DMS79 treated with DMSO at 0.1 percent for 48 hours (cell line): ENCODE measurements at regions not wholly inside any gene's neighbourhood (a gene's known extent, or its start where the extent isn't known, plus 50 kb on each side); places are given as distances from the start of the nearest gene placed in this dataset.
A peak's percentile ranks its signal among the peaks of the same experiment; 100 is the strongest.

Source experiments
- DNase-seq: peaks from one replicate; lab custom pipeline; 2025; lab: John Stamatoyannopoulos, UW

DNA sequence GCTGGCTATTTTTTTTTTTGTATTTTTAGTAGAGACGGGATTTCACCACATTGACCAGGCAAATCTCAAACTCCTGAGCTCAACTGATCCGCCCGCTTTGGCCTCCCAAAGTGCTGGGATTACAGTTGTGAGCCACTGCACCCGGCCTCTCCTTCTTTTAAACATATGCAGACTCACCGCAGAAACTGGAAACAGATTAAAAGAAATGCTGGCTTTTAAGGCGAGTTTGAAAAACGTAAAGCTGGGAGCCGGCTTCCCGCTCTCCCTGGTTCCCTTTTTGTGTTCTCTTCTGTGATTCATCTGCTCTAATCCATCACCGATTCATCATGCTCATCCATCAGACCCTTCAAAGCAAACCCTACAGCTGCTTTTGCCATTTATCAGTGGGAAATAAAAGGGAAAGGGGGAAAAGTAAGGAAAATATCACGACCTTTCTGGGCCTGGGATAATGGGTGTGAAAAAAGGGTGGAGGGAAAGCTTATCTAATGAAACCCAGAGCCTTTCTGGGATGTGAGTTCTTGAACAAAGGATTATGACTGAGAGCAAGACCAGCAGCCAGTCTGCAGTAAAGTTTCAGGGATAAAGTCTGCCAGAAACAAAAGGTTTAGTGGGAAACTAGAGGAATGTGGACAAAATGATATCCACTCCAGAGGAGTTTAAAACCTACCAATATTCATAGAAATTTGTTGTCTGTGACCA lies 92.3 kb upstream of the LRIG1 start:
- no peak for DNase-seq

DNA sequence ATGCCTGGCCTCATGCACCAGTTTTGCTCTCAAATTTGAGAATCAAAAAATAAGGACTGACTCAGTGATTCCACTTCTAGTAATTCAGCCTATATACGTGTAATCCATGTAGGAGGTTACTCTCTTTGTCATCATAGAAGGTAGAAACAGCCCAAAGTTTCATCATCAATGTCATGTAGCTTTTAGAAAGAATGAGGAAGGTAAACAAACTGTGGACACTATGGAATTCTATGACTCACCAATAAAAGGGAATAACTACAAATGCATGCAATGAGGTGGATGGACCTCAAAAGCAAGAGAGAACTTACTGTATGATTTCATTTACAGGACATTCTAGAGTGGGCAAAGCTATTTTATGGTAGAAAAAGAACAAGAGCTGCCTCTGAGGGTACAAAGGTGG lies 93.2 kb upstream of the LRIG1 start:
- no peak for DNase-seq

DNA sequence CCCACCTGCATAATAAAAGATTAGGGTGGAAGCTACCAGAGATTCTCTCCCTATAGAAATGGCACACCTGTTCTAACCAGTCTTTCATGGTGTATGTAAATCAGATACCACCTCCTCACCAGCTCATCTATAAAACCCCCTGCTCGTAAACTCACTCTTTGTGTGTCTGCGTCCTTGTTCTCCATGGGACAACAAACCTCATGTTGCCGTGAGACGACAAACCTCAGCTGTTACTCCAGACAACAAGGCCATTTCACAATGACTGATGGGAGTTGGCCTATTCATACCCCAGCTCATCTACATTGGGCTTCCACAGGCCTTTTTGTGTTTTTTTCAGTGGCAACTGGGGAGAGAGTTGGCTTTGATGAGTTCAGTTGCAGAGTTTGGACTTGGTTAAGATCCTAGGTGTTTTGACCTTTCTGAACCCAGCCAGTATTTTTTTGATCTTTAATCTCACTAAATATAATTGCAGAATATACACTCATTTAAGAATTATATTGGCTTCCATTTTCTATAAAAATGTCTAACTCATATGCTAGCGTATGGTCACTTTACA lies 96.6 kb upstream of the LRIG1 start:
- DNase-seq: no peak

DNA sequence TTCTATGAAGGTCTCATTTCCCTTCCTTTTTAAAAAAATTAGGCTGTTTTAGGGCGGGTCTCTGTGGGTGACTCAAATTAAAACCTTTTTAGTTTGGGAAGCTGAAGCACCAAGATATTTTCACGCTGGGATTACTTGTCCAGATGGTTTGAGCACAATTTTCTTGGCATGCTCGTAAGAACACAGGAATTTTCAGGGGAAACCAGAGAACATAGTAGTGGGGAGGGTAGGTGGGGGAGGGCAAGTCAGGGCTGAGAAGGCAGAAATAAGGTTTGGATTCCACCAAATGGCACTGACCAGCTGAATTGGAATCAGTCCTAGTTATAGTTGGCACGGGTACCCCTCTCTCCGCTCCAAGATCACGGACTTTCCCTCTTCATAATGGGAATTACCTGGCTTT lies 97.3 kb upstream of the LRIG1 start:
- DNase-seq: no peak

DNA sequence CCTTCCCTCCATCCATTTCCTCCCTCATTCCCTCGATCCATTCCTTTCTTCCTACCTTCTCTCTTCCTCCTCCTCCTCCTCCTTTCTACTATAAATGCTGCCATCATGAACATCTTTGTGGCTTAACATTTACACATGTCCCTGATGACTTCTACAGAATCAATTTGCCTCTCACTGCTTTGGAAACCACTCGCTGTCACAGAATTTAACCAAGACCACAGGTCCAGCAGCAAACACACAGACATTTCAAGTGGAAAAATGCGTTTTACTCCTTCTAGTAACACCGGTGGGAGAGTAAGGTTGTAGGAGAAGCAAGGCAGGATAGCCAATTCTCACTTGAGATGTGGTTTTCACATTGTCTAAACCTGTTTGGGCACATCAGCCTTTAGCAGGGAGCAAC lies 101.4 kb upstream of the LRIG1 start:
- DNase-seq: no peak

DNA sequence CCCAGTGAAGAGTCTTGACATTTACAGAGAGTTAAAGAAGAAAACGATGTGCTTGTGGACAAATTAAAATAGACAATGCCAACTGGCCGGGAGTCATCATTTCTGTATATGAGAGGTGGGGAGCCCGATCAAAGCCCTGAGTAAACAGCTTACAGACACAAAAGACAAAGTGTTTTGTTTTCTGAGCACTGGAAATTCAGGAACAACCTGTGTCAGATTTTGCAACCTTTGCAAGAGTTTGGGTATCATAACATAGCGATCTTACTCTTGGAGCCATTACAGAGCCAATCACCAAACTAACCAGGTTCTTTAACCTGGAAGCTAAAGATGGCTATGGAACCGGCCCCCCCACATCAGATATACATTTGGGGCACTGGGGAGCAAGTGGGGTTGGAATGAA lies 101.9 kb upstream of the LRIG1 start:
- no peak for DNase-seq

DNA sequence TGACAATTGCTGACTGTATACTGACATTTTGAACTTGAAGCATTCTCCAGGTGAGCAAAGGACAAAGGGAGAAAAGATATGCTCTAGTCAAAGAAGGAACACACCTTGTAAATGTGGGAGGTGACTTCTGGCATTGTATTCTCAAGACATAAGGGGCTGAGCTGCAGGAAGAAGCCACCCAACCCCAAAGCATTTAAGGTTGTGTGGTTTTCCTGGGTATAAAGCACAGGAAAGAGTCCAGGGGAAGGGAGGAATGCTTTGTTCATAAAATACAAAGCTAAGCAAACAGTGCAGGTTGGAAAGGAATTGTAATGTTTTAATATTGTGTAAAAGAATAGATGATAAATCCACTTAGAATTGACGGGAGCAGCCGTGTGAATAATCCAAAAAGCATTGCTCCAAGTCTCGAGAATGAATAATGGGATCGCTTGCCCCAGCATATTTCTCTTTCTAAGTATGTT lies 102.4 kb upstream of the LRIG1 start:
- no peak for DNase-seq

DNA sequence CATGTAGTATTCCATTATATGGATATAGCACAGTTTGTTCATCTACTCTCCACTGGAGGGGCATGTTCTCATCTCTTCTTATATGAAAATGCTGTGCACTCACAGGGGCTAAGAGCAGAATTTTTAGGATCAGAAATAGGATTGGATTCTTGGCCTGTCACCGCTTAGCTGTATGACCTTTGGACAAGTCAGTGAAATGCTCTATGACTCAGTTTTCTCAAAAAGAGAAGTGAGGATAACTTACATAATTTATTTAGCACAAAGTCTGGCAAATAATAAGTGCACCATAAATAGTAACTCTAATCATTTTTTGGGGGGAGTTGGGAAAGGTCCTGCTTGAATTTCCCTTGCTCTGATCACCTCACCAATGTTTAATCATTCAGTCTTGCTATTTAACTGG lies 103.7 kb upstream of the LRIG1 start:
- no peak for DNase-seq

DNA sequence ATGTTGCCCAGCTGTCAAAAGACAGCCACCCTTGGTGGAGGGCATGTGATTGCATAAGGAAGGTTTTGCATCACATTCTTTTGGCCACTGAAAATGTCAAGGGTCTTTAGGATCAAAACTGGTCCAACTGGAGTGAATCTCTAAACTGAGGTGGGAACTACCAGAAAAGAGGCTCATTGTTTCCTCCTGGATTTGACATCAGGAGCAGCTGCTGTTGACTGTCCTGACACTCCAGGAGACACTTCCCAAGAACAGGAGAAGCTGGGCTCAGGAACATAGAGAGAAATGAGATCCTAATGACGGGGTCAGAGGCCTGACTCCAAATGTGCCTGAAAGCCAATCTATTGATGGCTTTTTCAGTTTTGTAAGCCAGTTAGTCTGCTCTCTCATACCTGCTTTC lies 105.3 kb upstream of the LRIG1 start:
- DNase-seq: no peak

DNA sequence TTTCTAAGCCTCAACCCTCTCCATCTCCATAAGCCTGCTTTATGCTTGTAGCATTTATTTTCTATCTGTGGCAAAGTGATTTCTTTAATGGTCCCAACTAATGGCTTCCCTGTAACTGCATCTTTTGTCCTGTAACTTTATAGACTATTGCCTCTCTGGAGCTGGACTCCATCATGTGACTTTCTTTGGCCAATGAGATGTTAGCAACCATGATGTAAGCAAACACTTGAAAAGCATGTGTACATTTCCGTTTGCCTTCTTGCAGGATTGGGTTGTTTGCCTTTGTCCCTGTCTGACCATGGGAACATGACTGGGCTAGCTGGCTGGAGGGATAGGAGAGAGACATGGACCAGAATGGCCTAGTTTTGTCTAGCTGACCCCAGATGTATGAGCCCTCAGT lies 106.0 kb upstream of the LRIG1 start:
- no peak for DNase-seq

DNA sequence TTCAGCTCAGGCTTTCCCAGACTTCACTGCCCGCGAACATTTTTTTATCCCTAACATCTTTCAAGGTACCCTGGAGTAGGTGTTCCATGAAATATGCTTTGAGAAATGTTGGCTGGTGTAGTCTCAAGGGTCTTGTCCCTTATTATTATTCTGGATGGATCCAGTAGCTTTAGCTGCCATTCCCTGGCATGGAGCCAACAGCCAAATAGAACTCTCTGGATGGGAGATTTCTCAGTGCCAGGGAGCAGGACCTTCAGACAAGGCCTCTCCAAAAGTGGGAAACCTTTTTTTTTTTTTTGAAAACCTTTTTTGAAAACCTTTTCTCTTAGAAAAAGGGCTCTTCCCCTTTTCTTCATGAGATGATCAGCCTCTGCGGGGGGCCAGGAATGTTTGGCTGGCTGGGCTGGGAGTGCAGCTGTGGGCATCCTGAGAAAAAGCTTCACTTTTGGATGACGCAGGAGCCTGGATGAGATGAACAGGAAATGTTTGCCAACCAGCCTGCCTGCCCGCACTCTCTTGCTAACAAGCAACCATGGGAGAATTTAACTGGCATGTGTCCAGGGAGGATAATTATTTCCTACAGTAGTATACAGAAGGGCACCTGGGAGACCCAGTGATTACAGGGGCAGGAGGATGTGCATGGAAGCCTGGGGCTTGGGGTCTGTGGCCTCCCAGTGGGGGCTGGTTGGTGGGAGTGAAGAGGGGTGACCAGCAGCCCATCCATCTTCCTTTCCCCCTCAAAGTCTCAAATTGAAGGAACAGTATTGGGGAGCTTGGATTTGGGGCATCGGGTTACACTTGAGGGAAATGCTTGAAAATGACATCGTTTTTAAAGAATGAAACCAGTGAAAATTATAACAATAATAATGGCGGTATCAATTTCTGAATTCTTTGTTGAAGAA lies 109.1 kb upstream of the LRIG1 start:
- peak; percentile 29 for DNase-seq

DNA sequence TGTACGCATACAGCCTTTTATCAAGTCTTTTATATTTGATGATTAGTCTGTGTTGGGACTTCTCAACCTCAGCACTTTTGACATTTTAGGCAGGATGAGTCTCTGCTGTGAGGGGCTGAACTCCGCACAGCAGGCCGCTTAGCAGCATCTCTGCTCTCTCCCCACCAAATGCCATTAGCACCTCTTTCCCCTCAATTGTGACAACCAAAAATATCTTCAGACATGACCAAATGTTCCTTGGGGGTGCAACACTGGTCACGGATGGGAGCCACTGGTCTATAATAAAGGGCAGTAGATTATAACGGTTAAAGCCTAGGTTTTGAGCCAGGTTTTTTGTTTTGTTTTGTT lies 109.7 kb upstream of the LRIG1 start:
- no peak for DNase-seq

DNA sequence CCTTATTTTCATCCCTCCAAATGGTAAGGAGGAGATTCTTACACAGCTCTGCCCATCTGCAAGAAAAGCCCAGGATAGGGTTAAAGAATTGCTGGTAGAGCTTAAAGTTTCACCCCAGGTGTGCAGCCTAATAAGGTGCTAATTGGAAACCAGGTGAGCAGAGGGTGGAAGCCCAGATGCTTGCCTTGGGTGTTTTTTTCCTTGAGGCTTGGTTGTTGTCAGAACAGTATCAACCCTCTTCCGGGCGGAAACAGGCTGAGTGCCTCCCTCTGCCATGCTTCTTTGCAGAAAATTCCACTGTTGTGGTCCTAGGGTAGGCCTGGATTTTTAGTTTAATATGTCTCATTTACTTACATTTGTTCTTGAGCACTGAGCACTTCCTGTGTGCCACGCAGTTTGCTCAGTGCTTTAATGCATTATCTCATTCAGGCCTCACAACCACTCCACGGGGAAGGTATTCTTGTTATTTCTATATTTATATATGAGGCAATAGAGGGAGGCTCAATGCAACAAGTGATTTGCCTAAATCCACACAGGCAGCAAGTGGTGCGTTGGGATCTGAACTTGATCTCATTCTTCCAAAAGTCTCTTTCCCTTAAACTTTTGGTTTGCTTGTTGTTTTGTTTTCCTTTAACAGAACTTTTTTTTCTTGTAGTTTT lies 115.0 kb upstream of the LRIG1 start:
- DNase-seq: no peak

DNA sequence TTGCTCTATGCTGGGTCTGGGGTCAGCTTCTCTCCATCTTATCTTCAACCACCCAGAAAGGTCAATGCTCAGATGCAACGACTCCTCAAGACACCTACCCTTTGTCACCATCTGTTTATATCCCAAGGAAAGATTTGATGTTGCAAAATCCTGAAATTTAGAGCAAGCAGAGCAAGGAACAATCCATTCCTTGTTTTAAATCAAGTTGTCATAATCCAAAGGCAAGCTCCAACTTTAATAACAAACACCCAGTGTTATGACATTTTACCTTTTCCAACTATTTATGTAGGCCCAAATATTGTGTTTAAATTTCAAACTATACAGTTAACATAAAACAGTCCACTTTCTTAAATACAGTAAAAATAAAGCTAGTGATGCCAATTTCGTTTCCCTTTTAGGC lies 116.5 kb upstream of the LRIG1 start:
- no peak for DNase-seq

DNA sequence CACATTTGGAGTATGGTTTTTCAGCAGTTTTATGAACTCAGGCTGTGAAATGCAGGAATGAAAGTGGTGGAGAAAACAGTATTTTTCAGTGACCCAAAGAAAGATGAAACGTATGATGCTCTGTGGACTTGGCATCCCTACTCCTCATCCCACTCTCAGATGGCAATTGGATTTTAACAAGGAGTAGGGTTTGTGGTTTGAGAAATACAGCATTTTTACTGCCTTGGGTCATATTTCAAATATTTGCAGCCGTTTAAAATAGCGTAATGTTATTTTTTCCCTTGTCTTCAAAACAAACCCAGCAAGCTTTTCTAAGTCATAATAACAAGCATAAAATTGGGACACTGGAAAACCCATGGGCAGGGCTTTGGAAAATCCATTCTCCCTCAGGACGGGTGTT lies 117.2 kb upstream of the LRIG1 start:
- no peak for DNase-seq

DNA sequence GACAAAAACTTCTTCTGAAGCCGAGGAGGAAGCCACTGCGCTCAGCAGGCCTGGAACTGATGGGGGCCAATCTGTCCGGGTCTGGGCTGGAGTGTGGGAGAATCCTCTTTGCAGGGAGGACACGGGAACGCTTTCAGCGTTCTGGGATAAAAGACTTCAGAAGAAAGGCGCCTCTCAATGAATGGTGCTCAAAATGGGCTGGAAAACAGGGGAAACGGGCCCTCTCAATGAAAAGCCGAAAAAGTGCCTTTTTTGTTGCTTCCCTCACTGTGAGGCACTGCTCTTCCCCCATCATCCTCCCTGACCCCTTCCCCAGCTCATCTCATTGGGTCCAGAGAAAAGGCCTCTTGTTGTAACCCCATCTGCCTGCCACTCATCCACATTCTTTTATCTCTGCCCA lies 119.5 kb upstream of the LRIG1 start:
- DNase-seq: no peak

DNA sequence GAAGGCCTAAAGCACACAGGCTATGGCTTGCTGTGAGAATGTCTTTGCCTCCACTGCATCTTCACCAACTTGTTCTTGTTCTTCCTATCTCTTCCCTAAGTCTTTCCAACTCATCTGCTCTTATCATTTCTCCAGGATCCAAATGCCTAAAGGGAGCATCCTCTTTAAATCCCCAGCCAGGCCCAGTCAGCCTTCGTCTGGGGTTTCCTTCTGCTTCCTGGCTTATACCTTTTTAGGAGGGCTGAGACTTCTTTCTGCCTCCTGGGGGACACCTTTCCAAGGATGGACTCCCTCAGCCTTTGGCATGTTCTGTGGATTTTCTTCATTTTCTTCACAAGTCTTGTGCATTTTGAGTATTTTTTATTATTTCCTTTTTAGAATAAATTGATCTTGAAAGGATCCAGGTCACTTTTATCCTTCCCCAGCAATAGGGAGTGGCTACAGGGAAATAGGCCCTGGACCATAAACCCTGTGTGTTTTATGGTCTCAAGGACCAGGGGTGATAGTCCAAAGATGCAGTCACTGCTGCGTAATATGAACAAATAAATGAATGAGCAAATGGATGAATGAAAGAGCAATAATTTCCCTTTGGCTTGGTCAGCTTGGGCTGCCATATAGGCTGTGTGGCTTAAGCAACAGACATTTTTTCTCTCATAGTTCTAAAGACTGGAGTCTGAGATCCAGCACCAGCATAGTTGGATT lies 122.1 kb upstream of the LRIG1 start:
- no peak for DNase-seq

DNA sequence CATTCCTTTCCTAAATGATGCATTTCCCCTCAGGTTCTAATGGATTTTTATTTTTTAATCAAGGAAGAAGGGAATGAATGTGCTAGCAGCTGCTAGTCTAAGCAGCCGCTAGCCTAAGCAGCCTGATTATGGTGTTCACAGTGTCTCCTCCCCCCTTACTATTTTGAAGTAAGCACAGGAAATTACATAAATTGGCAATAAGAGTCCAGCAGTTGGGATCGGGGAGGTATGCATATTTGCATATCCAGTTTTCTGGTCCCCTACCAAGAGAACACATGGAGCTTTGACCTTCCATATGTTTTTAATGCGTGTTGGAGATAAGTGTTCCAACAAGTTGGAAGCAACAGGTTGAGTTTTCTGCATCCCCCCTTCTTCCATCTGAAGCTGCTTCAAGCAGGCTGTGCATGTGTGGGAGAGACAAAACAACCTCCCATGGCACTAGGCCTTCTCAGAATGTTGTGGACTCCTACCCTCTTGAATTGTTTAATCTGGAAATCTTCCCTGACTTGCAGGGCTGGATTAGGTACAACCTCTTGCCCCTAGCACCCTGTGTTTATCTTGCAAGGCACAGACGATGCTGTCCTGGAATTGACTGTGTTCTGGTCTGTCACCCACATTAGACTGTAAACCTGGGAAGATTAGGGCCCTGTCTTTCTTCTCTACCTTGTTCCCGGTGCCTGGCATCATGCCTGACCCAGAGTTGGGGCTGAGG lies 124.8 kb upstream of the LRIG1 start:
- no peak for DNase-seq

DNA sequence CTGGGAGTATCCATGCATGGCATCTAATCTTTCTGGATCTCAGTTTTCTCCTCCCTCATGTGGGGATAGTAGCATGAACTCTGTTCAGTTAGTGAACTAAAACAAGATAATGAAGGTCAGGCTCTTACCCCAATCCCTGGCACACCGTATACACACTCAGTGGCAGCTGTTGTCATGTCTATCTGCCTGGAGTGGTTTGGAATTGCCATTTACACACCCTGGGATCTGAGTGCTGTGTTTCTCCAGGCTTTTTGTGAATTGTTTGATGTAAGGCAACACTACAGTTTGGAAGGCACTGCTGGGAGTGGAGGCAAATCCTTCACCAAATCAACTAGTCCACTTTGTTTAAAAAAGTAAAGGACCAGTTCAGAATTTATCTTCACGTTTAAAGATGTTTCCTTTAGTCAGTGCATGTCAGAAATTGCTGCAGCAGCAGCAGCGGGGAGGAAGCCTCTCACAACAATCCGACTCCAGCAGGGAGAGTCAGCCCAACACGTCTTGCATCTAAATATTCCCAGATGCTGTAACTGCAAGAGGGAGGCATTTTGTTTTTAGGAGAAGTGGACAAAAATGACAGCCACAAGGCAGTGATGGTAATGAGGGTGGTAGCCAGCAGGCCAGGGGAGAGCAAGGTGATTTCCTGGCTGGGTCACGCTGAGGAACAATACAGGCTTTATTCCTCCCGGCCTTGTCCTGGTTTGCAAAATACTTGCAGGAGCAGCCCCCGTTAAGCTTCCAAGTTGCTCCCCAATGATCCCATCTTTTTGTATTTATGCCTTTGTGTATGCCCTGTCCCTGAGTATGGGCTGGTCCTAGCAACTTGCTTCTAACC lies 128.5 kb upstream of the LRIG1 start:
- no peak for DNase-seq

DNA sequence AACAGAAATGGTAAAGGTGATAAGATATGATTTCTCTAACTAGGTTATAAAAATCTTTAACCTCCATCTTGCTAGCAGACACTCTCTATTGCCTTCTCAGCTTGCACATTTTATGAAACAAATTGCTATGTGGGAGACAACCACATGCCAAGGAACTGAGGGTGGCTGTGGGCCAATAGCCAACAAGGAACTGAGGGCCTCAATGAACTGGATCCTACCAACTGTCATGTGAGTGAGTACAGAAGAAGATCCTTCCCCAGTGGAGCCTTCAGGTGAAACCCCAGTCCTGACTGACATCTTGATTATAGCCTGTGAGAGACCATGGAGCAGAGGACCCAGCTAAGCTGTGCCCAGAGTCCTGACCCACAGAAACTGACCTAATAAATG lies 129.2 kb upstream of the LRIG1 start:
- no peak for DNase-seq
